H1 (cell line): ENCODE measurements at regions not wholly inside any gene's neighbourhood (a gene's known extent, or its start where the extent isn't known, plus 50 kb on each side); places are given as distances from the start of the nearest gene placed in this dataset.

Experiments
- CTBP2 ChIP-seq: IDR thresholded peaks from 2 replicates; pipeline ENCODE4 v1.7.0; 2011; ENCODE audit warnings: borderline replicate concordance, mild to moderate bottlenecking, moderate library complexity, mixed read lengths, low read length; ENCODE audit not compliant: insufficient read depth, insufficient read length

- TF ChIP-seq CTBP2: no peak
These were observed 189.9 kb upstream of the LYZL1 start (continued) for GRCh38 chr10:29099001-29099400.
